Smooth muscle cell (in vitro differentiated cells): ENCODE measurements at regions not wholly inside any gene's neighbourhood (a gene's known extent, or its start where the extent isn't known, plus 50 kb on each side); places are given as distances from the start of the nearest gene placed in this dataset. TPM values are rescaled to one million over a fixed set of nuclear protein-coding genes. Genes with fewer than 3 reads are reported as not detected.

Experiments
- DNase-seq: peaks from one replicate; lab custom pipeline; 2025; ENCODE audit not compliant: unreplicated experiment; lab: John Stamatoyannopoulos, UW
- H2AFZ ChIP-seq: fragments of 200-600 bp; sonication (generic); 2 replicates; pipeline ENCODE4 v1.6.0; 2016; ENCODE audit warnings: antibody characterized with exemption, low read depth, mild to moderate bottlenecking
- H3F3A ChIP-seq: fragments of 200-600 bp; sonication (generic); 2 replicates; pipeline ENCODE4 v1.6.0; 2017; ENCODE audit warnings: antibody characterized with exemption, low read depth
- H3K27ac ChIP-seq: fragments of 200-600 bp; sonication (generic); 2 replicates; pipeline ENCODE4 v1.5.1; 2016; ENCODE audit warnings: low read depth, mild to moderate bottlenecking
- H3K27me3 ChIP-seq: fragments of 200-600 bp; sonication (generic); 2 replicates; pipeline ENCODE4 v1.6.1; 2016; ENCODE audit warnings: low read depth, mild to moderate bottlenecking
- H3K36me3 ChIP-seq: fragments of 200-600 bp; sonication (generic); 2 replicates; pipeline ENCODE4 v1.5.1; 2016; ENCODE audit warnings: low read depth
- H3K4me1 ChIP-seq: fragments of 200-600 bp; sonication (generic); 2 replicates; pipeline ENCODE4 v1.5.1; 2016; ENCODE audit warnings: low read depth
- H3K4me2 ChIP-seq: fragments of 200-600 bp; sonication (generic); 2 replicates; pipeline ENCODE4 v1.6.0; 2016; ENCODE audit warnings: mild to moderate bottlenecking
- H3K4me3 ChIP-seq: fragments of 200-600 bp; sonication (generic); 2 replicates; pipeline ENCODE4 v1.5.1; 2016; ENCODE audit warnings: mild to moderate bottlenecking
- H3K79me2 ChIP-seq: fragments of 200-600 bp; sonication (generic); 2 replicates; pipeline ENCODE4 v1.6.0; 2016; ENCODE audit warnings: low read depth, mild to moderate bottlenecking
- H3K9ac ChIP-seq: fragments of 200-600 bp; sonication (generic); 2 replicates; pipeline ENCODE4 v1.6.0; 2016; ENCODE audit warnings: low read depth
- H3K9me3 ChIP-seq: fragments of 200-600 bp; sonication (generic); replicated peaks from 2 replicates; pipeline ENCODE4 v1.5.1; 2016; ENCODE audit warnings: low read depth
- H4K20me1 ChIP-seq: fragments of 200-600 bp; sonication (generic); 2 replicates; pipeline ENCODE4 v1.6.0; 2016; ENCODE audit warnings: low read depth
- CTCF ChIP-seq: fragments of 200-600 bp; sonication (generic); IDR thresholded peaks from 2 replicates; pipeline ENCODE4 v1.5.1; 2017; ENCODE audit warnings: borderline replicate concordance, mild to moderate bottlenecking, antibody characterized with exemption; ENCODE audit not compliant: insufficient read depth, poor library complexity, severe bottlenecking
- WGBS: methylation state at CpG from one replicate; pipeline ENCODE4 v1.1.7; 2016; ENCODE audit warnings: low lambda C conversion rate; 5-methylcytosine and 5-hydroxymethylcytosine counted together
- small RNA-seq: library from RNA; depleted of rRNA; stranded (forward); fragments of <200 nt; gene quantifications from one replicate; pipeline ENCODE3, GENCODE V24; 2014

DNA sequence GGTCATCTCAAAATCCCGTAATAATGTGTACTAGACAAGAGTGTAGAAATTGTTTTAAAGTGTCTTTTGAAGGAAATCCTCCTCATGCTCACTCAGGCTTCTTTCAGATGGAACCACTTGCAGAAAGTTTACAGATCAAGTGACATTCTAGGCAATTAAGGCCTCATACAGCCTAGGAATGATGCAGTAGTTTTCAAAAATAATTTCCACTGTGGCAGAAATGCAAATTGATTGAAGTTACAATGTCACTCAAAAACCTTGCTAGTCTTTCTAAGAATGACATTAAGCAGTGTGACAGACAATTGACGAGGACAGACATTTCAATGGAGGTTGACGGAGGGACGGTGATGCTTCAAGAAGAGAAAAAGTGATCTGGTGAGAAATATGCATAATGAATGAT is 53.5 kb upstream of the CDH8 start:
- H3K4me1 ChIP-seq = no peaks in the 10 kb centered on the region
- H3F3A ChIP-seq = no peaks in the 10 kb centered on the region
- no peaks in the 10 kb centered on the region for H3K27me3 ChIP-seq
- no peaks in the 10 kb centered on the region for H3K79me2 ChIP-seq
- no peak for DNase-seq
- H3K9me3 ChIP-seq = no peaks in the 10 kb centered on the region
- H3K4me3 ChIP-seq = no peak overlapping the region
- H2AFZ ChIP-seq = no peak overlapping the region
- H3K36me3 ChIP-seq = no peaks in the 10 kb centered on the region
- H3K9ac ChIP-seq = no peak overlapping the region
- H3K27ac ChIP-seq = no peak overlapping the region
- TF ChIP-seq CTCF = no peak
- no peaks in the 10 kb centered on the region for H4K20me1 ChIP-seq
- H3K4me2 ChIP-seq = no peak overlapping the region
- 94% methylated on average over 4 of the region's 4 CpGs for WGBS

DNA sequence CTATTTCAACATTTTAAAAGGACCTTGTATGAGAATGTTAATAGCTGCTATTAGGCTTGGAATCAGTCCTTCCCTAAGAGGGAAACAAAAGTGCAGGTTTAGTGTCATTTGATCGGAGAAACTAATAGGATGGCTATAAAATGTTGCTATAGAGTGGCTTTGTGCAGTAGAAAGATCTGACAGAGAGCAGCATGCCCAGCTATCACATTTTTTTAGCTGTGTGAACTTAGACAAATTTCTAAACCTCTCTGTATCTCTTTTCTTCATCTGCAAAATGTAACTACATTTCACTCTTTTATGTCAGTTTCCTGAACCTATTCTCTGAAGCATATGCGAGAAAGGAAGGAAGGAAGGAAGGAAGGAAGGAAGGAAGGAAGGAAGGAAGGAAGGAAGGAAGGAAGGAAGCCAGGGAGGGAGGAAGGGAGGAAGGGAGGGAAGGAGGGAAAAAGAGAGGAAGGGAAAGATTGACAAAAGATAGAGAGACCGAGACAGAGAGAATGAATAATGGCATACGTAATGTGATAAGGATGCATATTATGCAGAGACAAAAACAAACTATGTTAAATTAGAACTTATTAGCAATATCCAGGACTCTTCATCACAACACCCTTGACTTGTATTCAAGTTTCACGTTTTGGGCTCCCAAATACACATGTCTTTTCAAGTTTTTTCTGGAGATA is 52.6 kb upstream of the CDH8 start:
- WGBS = 83% methylated on average over 5 of the region's 5 CpGs
- no peak for TF ChIP-seq CTCF
- Histone ChIP-seq H2AFZ (no peak overlapping the region), H3K4me1 (no peaks in the 10 kb centered on the region), H3K36me3 (no peaks in the 10 kb centered on the region), H3K4me3 (no peak overlapping the region), H3K27ac (no peak overlapping the region), H3K79me2 (no peaks in the 10 kb centered on the region), H4K20me1 (no peaks in the 10 kb centered on the region), H3F3A (no peaks in the 10 kb centered on the region), H3K4me2 (no peak overlapping the region), H3K9ac (no peak overlapping the region), H3K27me3 (no peaks in the 10 kb centered on the region), H3K9me3 (no peaks in the 10 kb centered on the region)
- DNase-seq = no peak

Small RNAs in the stretch of these regions (small RNA-seq; reads per million reads assigned to genes)
- gene AC009101.1 (not detected), gene AC009161.2 (not detected), gene AC018846.1 (not detected), gene AC138305.3 (not detected), gene RNU6-21P (not detected)
